Esophagus mucosa (tissue), 1 donor: ENCODE measurements at regions not wholly inside any gene's neighbourhood (a gene's known extent, or its start where the extent isn't known, plus 50 kb on each side); places are given as distances from the start of the nearest gene placed in this dataset.
"Not testable (repeated sequence)": the region's sequence is repeated elsewhere in the genome, so short reads cannot be mapped to it uniquely, and the experiment has no call there.

Source experiments
- ATAC-seq: fragments of 200-7000 bp; cut with Tn5 transposase; one replicate; pipeline ENCODE4 v1.9.1; 2020
- donor health status: DM: yes; HTN: yes; CAD: no.

GRCh38 chr13:80074143-80074752, 266.7 kb downstream of the SPRY2 start:
- no peak for ATAC-seq

GRCh38 chr13:80072231-80072630, 268.7 kb downstream of the SPRY2 start:
- no peak for ATAC-seq

DNA sequence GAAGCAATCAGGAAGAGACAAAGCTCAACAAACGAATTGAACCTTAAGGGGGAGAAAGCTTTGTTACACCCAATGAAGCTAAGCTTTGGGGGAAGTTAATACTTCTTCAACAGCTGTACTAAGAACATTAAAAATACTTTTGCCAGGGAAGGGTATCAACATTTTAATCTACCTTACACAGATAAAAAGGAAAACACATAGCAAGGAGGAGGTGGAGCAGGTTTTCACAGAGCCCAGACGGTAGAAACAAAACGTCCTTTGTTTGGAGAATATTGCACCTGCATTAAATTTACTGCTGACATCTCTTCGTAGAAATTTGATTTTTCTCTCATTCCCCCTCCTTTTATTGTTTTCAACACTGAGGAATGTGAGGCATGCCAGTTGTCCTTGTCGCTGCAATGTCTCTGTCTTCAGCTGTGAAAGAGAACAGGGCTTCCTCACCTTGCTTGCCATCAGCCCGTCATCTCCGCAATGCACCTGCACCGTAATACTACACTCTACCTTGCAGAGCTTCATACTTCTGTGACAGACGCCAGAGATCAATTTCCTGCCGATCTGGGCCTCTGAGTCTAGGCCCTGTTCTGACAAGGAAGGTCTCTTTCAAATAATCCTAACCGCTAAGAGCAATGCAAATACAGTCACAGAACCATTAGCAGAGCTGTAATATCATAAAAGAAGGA, 270.8 kb downstream of the SPRY2 start:
- ATAC-seq, result no peak

DNA sequence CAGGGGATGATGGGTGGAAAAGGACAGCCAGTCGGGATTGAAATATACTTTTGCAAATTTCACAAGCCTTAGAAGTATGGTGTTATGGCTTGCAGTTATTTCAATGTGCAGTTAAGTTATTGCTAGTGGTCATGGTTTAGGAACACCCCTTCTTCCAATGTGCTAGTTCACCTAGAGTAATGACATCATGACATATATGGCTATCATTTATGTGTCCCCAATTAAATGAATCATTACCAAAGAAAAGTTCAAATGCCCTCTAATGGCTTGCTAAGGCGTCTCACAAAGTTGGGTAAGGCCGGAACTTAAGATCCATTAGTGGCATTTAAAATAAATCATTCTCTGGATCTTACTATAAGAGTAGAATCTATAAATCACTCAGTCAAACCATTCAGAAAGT, 271.6 kb downstream of the SPRY2 start:
- no peak for ATAC-seq

- ATAC-seq, result no peak
These were observed 274.9 kb downstream of the SPRY2 start for GRCh38 chr13:80065996-80066395.

DNA sequence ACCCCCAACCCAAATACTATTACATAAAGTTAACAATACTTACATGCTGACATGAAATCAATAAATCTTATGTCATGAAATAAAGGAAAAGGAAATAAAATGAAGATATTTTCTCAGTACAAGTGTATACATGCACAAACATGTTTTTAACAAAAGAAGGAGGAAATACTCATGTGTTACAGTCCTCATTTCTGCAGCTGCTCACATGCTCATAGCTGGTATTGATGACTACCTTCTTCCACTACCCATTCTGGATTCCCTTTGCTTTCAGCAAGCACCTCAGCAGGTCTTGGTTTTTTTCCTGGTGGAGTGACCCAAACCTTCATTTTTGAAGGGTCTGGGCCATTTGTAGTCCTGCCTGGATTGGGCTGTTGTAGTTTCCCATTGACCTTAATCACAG, 278.5 kb downstream of the SPRY2 start:
- not testable (repeated sequence) for ATAC-seq

DNA sequence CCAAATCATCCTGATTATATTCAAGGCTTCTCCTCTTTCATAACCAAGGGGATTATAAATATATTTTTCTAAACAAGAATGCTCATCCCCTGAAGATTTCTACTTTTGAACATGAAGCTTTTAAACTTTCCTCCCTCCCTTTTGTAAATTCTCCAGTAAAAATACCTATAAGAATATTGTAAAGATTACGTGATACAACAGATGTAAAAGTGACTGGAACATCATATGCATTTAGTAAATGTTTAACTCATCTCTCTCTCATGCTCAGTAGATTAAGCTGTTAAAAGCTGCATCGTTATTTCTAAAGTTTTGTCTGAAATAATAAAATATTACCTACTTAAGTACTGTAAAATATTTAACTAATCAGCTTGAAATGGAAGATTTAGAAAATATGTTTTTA, 281.1 kb downstream of the SPRY2 start:
- no peak for ATAC-seq

DNA sequence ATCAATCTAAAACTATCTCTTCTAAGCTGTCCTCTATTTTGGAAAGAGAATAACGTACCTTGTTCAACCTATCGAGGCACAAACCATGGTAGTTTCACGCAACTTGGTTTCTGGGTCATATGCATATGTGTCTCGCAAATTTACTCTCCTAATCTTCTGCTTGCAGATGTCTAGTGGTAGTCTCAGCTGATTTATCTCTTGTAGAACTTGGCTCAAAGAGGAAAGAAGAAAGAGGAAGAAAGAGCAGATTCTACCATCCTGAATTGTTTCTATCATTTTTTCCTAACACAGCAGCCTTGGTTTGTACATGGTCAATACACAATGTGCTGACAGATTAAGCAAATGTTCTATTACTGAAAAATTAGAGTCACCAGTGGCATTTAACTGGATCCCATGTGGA, 282.3 kb downstream of the SPRY2 start:
- ATAC-seq, result no peak

DNA sequence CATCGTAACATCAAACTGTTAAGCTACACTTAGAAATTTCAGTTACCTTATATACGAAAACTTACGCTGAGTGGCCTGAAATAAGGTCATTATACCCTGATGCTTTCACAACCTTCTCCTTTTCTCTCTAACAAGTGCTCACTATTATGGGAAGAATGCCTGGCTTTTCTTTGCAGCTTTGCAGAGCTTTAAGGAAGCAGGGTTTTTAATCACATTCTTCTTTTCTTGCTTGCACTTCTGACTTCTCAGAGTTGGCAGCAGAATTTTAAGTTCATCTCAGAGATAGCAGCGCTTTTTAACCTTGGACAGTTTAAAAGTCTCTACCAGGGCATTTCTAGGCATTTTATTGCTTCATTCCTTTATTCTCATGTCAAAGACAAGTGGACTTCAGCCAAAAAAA, 285.1 kb downstream of the SPRY2 start:
- no peak for ATAC-seq

DNA sequence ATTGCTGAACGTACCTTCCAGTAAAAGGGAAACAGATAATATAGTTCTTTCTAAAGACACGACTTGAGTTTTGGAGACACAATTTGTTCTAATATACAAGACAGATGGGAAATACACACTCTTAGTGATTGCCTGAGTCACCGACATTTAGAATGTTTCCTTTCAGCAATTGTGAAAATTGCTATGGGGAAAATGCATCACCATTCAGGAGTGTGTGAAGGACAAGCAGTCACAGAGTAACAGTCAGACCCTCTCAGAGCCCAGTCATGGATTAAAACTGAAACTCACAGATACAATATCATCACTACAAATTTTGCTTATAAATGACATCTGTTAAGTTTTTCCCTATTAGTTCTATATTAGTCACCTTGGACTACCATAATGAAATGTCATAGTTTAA, 286.1 kb downstream of the SPRY2 start:
- ATAC-seq, result no peak

- ATAC-seq, result no peak
These were observed 288.6 kb downstream of the SPRY2 start for GRCh38 chr13:80052286-80052685.

DNA sequence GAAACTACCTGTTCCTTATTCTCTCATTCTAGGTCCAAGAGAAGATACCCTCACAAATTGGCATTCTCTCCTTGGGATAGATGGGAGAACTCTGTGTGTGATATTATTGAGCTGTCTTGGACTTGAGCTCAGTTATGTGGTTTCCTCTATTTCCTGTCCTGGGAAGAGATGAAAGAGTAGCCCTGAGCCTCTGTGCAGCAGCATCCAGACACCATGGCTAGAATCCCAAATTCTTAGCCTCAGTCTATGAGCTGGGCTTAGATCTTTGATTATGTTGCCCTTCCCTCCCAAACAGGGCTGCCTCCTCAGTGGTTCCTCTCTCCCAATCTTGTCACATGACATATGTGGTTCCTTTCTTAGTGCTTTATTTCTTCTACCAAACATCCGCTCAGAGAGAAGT, 290.7 kb downstream of the SPRY2 start:
- ATAC-seq, result no peak

DNA sequence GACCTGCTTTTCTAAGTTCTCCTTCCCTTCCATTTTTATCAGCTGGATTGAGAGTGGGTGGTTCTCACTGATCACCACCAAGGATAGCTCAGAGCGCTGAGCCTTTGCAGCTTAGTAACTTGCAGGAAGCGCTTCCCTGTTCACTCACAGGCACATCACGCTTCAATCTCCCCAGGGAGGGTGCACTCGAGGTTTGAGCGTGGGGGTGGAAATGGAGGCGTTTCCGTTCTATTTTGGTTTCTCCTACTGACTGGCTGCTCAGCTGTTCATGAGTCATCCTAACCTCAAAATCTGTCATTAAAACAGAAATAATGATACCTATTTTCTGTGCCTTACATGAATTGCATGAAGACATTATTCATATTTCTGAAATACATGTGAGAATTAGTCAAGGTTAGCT, 292.1 kb downstream of the SPRY2 start:
- ATAC-seq, result peak; percentile 77

GRCh38 chr13:80048030-80048429, 292.9 kb downstream of the SPRY2 start:
- no peak for ATAC-seq

DNA sequence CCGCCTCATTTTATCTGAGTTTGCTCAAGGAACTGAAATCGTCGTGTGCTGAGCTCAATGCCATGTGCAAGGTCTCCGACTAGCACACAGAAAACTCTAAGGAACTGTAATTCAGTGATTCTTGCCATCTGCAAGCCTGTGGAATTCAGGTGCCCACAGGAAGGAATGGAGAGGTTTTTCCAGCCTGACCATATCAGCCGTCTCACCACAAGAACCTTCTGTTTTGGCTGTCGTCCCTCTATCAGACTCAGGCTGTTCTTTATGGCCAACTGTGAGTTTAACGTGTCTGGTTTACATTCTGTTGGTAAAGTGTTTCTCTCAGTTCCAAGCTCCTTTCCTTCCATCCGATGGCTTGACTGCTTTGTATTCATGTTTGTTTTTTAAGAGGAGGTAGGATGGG, 293.5 kb downstream of the SPRY2 start:
- ATAC-seq, result no peak

DNA sequence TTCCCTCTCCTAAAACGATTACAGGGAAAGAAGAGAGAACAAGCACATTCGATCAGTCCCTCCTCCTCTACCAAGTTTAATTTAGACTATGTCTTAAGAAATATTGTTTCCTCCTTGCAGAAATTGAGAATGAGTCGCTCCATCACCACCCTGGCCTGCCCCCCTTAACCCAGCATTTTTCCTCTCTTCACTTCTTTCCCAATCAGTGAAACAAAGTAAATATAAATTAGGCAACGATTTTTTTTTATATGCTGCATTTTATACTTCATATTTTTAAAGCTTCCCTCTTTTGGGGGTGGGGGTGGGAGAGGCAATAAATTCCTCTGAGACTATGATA, 300.0 kb downstream of the SPRY2 start:
- no peak for ATAC-seq

DNA sequence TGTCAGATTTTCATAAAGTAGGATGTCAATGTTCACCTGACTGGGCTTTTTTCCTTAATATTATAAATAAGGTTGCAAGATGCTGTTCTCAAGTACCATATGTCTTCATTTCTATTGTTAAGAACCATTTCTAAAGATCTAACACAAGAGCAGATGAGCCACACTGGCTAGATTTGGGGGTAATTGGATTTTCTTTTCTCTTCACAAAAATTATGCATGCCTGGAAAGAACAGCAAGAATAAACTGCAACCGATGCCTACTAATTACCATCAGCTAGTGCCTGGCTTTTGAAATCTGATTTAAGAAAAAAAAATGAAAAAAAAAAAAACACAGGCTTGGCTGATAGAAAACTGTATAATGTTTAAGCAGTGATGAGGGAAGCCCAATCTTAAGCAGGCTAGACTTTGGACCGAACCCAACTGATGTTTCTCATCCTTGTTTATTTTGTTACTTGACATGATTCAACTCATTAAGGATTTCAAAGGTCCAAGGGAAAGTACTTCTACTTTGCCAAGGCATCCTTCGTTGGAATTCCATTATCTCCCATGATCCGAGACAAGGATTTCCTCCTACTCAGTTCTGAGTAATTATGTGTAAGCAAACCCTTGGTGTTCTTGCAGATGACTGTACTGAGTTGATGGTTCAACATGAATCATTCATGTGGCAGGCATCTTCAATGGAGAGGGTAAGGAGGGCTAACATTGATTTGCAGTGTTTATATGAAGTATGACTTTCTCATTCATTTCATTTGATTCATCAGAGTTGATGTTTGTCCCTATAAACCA, 300.5 kb downstream of the SPRY2 start:
- peak; percentile 80 for ATAC-seq

DNA sequence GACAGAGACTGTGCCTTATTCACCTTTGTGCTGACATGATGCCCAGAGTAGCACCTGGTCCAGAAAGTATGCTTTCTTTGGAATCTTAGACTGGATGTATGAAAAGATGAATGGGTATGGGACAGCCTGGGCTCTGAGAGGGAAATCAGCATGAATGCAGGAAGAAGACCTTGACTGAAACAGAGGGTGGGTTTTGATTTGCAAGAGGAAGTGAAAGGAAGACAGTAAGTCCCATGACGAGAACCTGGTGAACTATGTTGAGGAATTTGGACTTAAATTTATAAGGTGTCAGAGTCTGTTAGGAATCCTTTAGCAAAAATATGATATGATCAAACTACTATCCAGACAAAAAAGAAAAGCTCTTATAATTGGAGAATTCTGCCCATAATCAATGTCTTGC, 301.9 kb downstream of the SPRY2 start:
- ATAC-seq, result no peak

GRCh38 chr13:80038371-80038770, 302.6 kb downstream of the SPRY2 start:
- no peak for ATAC-seq

DNA sequence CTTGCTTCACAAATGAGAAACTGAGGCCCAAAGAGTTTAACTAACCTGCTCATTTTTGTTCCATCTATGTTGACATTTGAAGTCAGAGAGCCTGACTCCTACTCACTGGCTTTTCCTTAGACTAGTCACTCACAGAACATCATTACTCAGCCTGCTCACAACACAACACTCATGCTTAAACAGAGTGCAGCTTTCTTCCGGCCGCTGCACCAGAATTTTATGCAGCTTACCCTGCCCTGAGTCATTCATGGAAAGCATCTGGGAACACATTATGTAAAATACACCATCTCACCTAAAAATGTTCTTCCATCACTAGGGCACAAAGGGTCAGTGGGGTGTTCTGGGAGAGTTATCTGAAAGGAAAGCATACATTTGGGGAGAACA, 303.4 kb downstream of the SPRY2 start:
- ATAC-seq, result peak; percentile 77

- ATAC-seq, result no peak
These were observed 304.0 kb downstream of the SPRY2 start for GRCh38 chr13:80036845-80037504.

DNA sequence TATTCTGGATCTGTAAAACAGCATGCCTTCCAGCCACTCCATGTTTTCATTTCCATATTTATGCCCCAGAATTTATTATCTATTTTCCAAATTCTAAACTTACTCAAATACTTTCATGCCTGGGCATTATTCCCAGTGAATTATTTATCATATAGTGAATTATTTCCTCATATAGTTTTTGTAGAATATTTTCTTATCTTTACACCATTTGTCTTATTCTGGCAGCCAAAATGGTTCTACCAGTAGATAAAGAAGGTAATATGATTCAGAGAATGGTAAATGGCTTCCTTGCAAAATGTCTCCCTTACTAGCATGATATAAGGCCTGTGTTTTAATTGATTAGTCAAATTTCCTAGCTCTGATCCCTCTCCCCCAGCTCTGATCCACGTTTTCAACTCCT, 305.8 kb downstream of the SPRY2 start:
- ATAC-seq, result no peak

- ATAC-seq, result no peak
These were observed 307.0 kb downstream of the SPRY2 start for GRCh38 chr13:80033951-80034350.

GRCh38 chr13:80033286-80033685, 307.6 kb downstream of the SPRY2 start:
- ATAC-seq, result no peak
